GM12873 (cell line): ENCODE measurements at regions not wholly inside any gene's neighbourhood (a gene's known extent, or its start where the extent isn't known, plus 50 kb on each side); places are given as distances from the start of the nearest gene placed in this dataset.

Experiments used
- CTCF ChIP-seq: IDR thresholded peaks from 2 replicates; pipeline ENCODE4 v1.5.1; 2012; ENCODE audit warnings: low read depth, mild to moderate bottlenecking, moderate library complexity, low read length, control low read depth; ENCODE audit not compliant: insufficient read depth; ENCODE audit errors: missing control alignments

- no peak for TF ChIP-seq CTCF
Observed at GRCh38 chr5:74127381-74128320, 501.7 kb downstream of the ARHGEF28 start.

- TF ChIP-seq CTCF: no peak
Observed at GRCh38 chr5:74126294-74126693, 500.3 kb downstream of the ARHGEF28 start.

GRCh38 chr5:74124826-74125225 is 498.8 kb downstream of the ARHGEF28 start:
- no peak for TF ChIP-seq CTCF

- TF ChIP-seq CTCF: no peak
Observed at GRCh38 chr5:74123929-74124328, 497.9 kb downstream of the ARHGEF28 start.

GRCh38 chr5:74122979-74123590 is 497.1 kb downstream of the ARHGEF28 start:
- TF ChIP-seq CTCF: no peak

GRCh38 chr5:74122175-74122574 is 496.2 kb downstream of the ARHGEF28 start:
- no peak for TF ChIP-seq CTCF

- TF ChIP-seq CTCF: no peak
Observed at GRCh38 chr5:74120585-74120984, 494.6 kb downstream of the ARHGEF28 start.
